HCT116 (cell line): ENCODE measurements at regions not wholly inside any gene's neighbourhood (a gene's known extent, or its start where the extent isn't known, plus 50 kb on each side); places are given as distances from the start of the nearest gene placed in this dataset.

Experiments used
- EZH2 ChIP-seq: fragments of 200-600 bp; sonication (generic); IDR thresholded peaks from 2 replicates; pipeline ENCODE4 v1.6.1; 2017; ENCODE audit warnings: antibody characterized with exemption, mixed run types
- POLR2AphosphoS5 ChIP-seq: IDR thresholded peaks from 2 replicates; pipeline ENCODE4 v1.6.1; 2011; ENCODE audit warnings: mild to moderate bottlenecking, low read depth, low read length, moderate library complexity
- TF ChIP-seq, protein P1 (sequence below), 3 experiments: fragments of 200-600 bp in 1 of 3; sonication (generic) in 1 of 3; IDR thresholded peaks in 2 of 3; conservative IDR thresholded peaks in 1 of 3; 2 replicates each; pipeline ENCODE4 v1.5.1; 2012 to 2017; ENCODE audit warnings: low read depth in 2 of 3, low read length in 2 of 3, antibody characterized with exemption in 1 of 3, borderline replicate concordance in 1 of 3, control low read depth in 1 of 3, mild to moderate bottlenecking in 1 of 3, mixed read lengths in 1 of 3, mixed run types in 1 of 3, moderate library complexity in 1 of 3; ENCODE audit not compliant: insufficient read depth in 1 of 3

DNA sequence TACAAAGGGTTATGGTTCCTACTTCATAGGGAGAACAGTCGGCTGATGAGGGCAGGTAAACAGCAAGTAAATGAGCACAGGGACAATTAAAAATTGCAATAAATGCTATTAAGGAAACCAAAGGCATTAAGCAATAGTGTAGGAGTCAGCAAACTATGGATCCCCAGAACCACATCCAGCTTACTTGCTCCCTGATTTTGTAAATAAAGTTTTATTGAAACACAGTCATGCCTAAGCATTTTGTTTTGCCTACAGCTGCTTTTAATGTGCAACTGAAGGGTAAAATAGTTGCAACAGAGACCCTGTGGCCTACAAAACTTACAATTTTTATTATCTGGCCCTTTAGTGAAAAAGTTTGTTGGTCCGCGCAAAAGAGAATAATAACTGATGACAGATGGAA is 351.2 kb upstream of the NR2F2 start:
- TF ChIP-seq, protein P1, sequence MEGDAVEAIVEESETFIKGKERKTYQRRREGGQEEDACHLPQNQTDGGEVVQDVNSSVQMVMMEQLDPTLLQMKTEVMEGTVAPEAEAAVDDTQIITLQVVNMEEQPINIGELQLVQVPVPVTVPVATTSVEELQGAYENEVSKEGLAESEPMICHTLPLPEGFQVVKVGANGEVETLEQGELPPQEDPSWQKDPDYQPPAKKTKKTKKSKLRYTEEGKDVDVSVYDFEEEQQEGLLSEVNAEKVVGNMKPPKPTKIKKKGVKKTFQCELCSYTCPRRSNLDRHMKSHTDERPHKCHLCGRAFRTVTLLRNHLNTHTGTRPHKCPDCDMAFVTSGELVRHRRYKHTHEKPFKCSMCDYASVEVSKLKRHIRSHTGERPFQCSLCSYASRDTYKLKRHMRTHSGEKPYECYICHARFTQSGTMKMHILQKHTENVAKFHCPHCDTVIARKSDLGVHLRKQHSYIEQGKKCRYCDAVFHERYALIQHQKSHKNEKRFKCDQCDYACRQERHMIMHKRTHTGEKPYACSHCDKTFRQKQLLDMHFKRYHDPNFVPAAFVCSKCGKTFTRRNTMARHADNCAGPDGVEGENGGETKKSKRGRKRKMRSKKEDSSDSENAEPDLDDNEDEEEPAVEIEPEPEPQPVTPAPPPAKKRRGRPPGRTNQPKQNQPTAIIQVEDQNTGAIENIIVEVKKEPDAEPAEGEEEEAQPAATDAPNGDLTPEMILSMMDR (IDR thresholded peaks at IDR 0.05 in 2 of 3, conservative IDR thresholded peaks at IDR 0.05 in 1 of 3; ENCODE audit: borderline replicate concordance in 1 of 3, insufficient read depth in 1 of 3, low read depth in 2 of 3, low read length in 2 of 3) = no peak
- no peak for TF ChIP-seq POLR2AphosphoS5
- TF ChIP-seq EZH2 = no peak
